GM12891 (cell line): ENCODE measurements at regions not wholly inside any gene's neighbourhood (a gene's known extent, or its start where the extent isn't known, plus 50 kb on each side); places are given as distances from the start of the nearest gene placed in this dataset.

Source experiments
- DNase-seq: peaks from one replicate; pipeline ENCODE4 v3.0.0; 2011; ENCODE audit warnings: low spot score; ENCODE audit not compliant: insufficient read length
- FAIRE-seq: peaks from 2 replicates; lab custom pipeline; 2011; peaks lifted over from hg19 to GRCh38; lab: Jason Lieb, UNC
- PAX5 ChIP-seq: IDR thresholded peaks from 2 replicates; pipeline ENCODE4 v1.6.1; 2011; ENCODE audit warnings: low read length, moderate library complexity, mild to moderate bottlenecking; ENCODE audit not compliant: insufficient read depth, severe bottlenecking
- POLR2A ChIP-seq: IDR thresholded peaks from 2 replicates; pipeline ENCODE4 v1.6.1; 2011; ENCODE audit warnings: low read depth, low read length, control low read depth
- POLR2AphosphoS5 ChIP-seq: IDR thresholded peaks from 2 replicates; pipeline ENCODE4 v1.6.1; 2011; ENCODE audit warnings: low read depth, low read length, control low read depth
- POU2F2 ChIP-seq: IDR thresholded peaks from 2 replicates; pipeline ENCODE4 v1.6.1; 2011; ENCODE audit warnings: low read depth, mild to moderate bottlenecking, control low read depth, low read length, moderate library complexity
- SPI1 ChIP-seq: IDR thresholded peaks from 2 replicates; pipeline ENCODE4 v1.6.1; 2011; ENCODE audit warnings: low read depth, low read length, control low read depth
- TAF1 ChIP-seq: IDR thresholded peaks from 2 replicates; pipeline ENCODE4 v1.6.1; 2011; ENCODE audit warnings: low read depth, low read length, control low read depth

GRCh38 chr12:69150796-69151127, 88.6 kb upstream of the CPSF6 start:
- TF ChIP-seq PAX5 (no peak), POLR2AphosphoS5 (no peak), SPI1 (no peak), POU2F2 (no peak), POLR2A (no peak), TAF1 (no peak)
- no peak for FAIRE-seq
- no peak for DNase-seq

DNA sequence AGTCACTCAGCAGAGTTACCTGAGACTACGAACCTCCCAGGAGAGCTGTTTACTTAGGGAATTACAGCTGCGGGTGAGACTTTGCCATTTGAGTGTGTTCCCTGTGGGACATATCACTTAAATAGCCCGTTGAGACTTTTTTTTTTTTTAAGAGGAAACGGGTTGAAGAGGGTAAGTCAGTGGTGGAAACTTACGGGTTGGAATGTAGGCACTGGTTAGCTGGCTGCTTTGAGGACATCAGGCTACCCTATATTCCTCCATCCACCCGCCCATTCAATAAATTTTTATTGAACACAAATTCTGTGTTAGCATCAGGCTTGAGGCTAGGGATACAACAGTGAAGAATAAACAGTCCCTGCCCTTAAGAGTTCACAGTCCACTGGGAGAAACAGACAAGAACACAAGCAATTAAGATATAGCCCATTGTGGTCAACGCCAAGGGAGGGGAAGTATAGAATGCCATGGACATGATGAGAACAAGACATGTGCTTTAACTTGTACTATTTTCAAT, 88.1 kb upstream of the CPSF6 start:
- DNase-seq, result no peak

GRCh38 chr12:69154585-69155363, 84.6 kb upstream of the CPSF6 start:
- no peak for FAIRE-seq
- TF ChIP-seq POLR2A (no peak), POU2F2 (no peak), TAF1 (no peak), SPI1 (no peak), PAX5 (no peak), POLR2AphosphoS5 (no peak)
- DNase-seq, result peak; percentile 34

More for the DNA sequence above, 88.1 kb upstream of the CPSF6 start:
- FAIRE-seq, result no peak
- no peak for TF ChIP-seq SPI1
- no peak for TF ChIP-seq PAX5
- no peak for TF ChIP-seq TAF1
- TF ChIP-seq POU2F2, result no peak
- no peak for TF ChIP-seq POLR2A
- TF ChIP-seq POLR2AphosphoS5, result no peak

- DNase-seq, result peak; percentile 60
- FAIRE-seq, result peak; percentile 93
- TF ChIP-seq TAF1 (no peak), POLR2AphosphoS5 (no peak), SPI1 (peak; percentile 83)
Measured at GRCh38 chr12:69157023-69157655, 82.2 kb upstream of the CPSF6 start.

DNA sequence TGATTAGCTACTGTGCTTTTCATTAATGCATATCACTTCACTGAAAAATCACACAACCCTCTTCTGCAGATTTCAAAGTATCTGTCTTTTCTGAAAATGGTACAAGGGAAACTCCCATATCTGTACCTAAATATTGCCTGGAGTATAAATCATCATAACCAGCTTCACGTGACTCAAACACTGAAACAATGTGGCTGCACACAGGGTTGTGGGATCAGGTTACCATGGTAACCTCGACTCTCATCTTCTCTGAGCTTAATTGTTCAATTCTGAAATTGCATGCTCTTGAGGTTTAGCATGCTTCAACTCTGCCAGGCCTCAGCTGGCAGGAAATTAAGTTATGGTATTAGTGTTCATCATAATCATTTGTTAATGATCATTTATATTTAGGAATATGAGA, 77.5 kb upstream of the CPSF6 start:
- DNase-seq, result peak; percentile 39
- FAIRE-seq, result peak; percentile 95

DNA sequence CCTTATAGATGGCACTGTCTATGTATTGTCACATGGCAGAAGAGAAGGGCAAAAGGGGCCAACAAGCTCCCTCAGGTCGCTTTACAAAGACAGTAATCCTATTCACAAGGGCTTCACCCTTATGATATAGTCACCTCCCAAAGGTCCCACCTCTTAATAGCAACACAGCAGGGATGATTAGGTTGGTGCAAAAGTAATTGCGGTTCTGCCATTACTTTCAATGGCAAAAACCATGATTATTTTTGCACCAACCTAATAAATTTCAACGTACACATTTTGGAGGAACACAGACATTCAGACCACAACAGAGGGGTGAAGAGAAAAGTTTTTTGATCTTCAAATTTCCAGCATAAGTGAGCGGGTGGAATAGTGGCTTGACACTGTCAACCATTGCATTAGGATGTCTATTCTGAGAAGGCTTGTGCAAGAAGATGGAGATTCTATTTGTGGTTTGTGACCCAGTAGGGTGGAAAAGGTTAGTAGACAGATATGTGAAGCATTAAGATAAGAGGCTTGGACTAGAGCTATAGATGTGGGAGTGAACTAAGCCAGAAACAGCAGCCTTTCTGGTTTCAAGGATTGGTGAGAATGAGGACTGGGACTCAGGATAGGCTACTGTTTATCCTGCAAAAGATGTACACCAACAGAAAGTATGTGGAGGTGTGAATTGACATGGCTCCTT, 75.5 kb upstream of the CPSF6 start:
- TF ChIP-seq POLR2A, result no peak
- no peak for TF ChIP-seq PAX5
- no peak for DNase-seq
- no peak for FAIRE-seq

More for the DNA sequence above, 77.5 kb upstream of the CPSF6 start:
- TF ChIP-seq POLR2AphosphoS5 (no peak), PAX5 (no peak), POLR2A (no peak), TAF1 (no peak), SPI1 (no peak), POU2F2 (no peak)

DNA sequence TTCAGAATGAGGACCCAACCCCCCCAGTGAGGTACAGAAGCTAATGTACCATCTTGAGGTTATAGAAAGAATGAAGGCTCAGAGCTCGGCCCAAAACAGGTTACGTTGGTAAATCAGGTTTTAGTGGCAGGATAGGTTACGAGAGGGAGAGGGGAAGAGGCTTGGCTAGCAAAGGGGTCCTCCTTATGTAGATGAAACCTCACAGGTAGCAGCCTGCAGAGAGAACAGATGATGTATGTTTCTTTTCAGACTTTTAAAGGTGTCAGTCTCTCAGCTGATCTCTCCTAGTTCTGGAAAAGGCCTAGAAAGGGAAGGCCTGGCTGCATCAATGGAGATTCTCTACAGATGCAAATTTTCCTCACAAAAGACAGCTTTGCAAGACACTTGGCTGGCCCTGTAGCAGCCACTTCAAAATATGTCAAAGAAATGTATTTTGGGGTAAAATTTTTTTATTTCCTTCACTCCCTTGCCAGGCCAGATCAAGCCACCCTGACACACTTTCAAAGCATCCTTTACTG, 71.7 kb upstream of the CPSF6 start:
- no peak for TF ChIP-seq POLR2A
- no peak for TF ChIP-seq POLR2AphosphoS5
- TF ChIP-seq SPI1, result no peak
- TF ChIP-seq TAF1, result no peak
- TF ChIP-seq PAX5, result no peak
- no peak for TF ChIP-seq POU2F2
- DNase-seq (no peak), FAIRE-seq (no peak)

- TF ChIP-seq POU2F2, result no peak
- TF ChIP-seq POLR2A, result no peak
- TF ChIP-seq PAX5, result no peak
- TF ChIP-seq SPI1, result no peak
- TF ChIP-seq POLR2AphosphoS5, result no peak
- TF ChIP-seq TAF1, result no peak
- FAIRE-seq (no peak), DNase-seq (no peak)
Measured at GRCh38 chr12:69168363-69168762, 71.0 kb upstream of the CPSF6 start.

DNA sequence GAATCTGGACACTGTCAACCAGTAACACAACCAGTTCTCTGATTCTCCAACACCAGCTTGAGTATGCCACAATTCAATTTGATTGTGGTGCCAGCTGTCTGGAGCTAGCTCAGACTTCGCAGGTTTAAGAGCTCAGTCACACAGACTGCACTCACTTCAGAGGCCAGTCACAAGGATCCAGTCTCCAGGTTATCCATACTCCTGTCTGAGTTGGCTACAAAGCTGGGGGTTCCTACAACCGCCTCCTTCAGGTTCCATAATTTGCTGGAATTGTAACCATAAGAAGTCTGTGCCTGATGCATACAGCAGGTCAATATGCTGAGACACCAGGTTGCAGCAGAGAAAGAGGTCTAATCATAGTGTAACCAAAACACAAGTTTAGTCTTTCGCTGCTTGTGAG, 70.5 kb upstream of the CPSF6 start:
- no peak for TF ChIP-seq POU2F2
- TF ChIP-seq TAF1, result no peak
- no peak for TF ChIP-seq PAX5
- TF ChIP-seq POLR2A, result no peak
- TF ChIP-seq POLR2AphosphoS5, result no peak
- FAIRE-seq (no peak), DNase-seq (no peak)

- no peak for TF ChIP-seq POLR2AphosphoS5
- TF ChIP-seq PAX5, result no peak
- no peak for TF ChIP-seq SPI1
- no peak for TF ChIP-seq POU2F2
- no peak for TF ChIP-seq TAF1
- no peak for TF ChIP-seq POLR2A
- FAIRE-seq (no peak), DNase-seq (no peak)
Measured at GRCh38 chr12:69170293-69170692, 69.1 kb upstream of the CPSF6 start.
